SK-N-SH (cell line): ENCODE measurements at regions not wholly inside any gene's neighbourhood (a gene's known extent, or its start where the extent isn't known, plus 50 kb on each side); places are given as distances from the start of the nearest gene placed in this dataset.

Experiments used
- CTCF ChIA-PET: fragments of 300-600, 350-600 bp; formaldehyde crosslinking; extraction: SDS; loops from one replicate; lab custom pipeline; 2021; lab: Yijun Ruan, JAX
- POLR2A ChIA-PET: fragments of 350-600 bp; sonication (Branson Sonifier 250); formaldehyde crosslinking; extraction: SDS; loops from one replicate; lab custom pipeline; 2020; ENCODE audit warnings: antibody characterized with exemption, inconsistent platforms; lab: Yijun Ruan, JAX
- DNase-seq: peaks from one replicate; pipeline ENCODE4 v3.0.0; 2012
- H2AFZ ChIP-seq: fragments of 200-600 bp; sonication (generic); 2 replicates; pipeline ENCODE4 v1.8.1; 2016; ENCODE audit warnings: antibody characterized with exemption, mild to moderate bottlenecking, low read depth
- H3F3A ChIP-seq: fragments of 200-600 bp; sonication (generic); replicated peaks from 2 replicates; pipeline ENCODE3; 2016; ENCODE audit warnings: antibody characterized with exemption, mild to moderate bottlenecking; ENCODE audit not compliant: insufficient read depth
- H3K27ac ChIP-seq, 2 experiments: fragments of 200-500 bp in 1 of 2; fragments of 200-600 bp in 1 of 2; sonication (Bioruptor generic) in 1 of 2; sonication (generic), shearing (Covaris generic) in 1 of 2; 2 replicates each; pipeline versions ENCODE4 v1.5.1 to v1.6.1; 2014 to 2016; ENCODE audit warnings: low read depth in 2 of 2, inconsistent platforms in 1 of 2, low read length in 1 of 2, mild to moderate bottlenecking in 1 of 2, mixed read lengths in 1 of 2
- H3K27me3 ChIP-seq: fragments of 200-600 bp; sonication (generic), shearing (Covaris generic); 2 replicates; pipeline ENCODE4 v1.6.1; 2016; ENCODE audit warnings: mixed run types; ENCODE audit not compliant: insufficient read depth
- H3K36me3 ChIP-seq, 2 experiments: fragments of 200-500 bp in 1 of 2; fragments of 200-600 bp in 1 of 2; sonication (Bioruptor generic) in 1 of 2; sonication (generic) in 1 of 2; replicated peaks in 1 of 2; 2 replicates each; pipeline versions ENCODE3 to v1.5.1; 2014 to 2016; ENCODE audit warnings: low read length in 1 of 2, mild to moderate bottlenecking in 1 of 2; ENCODE audit not compliant: insufficient read depth in 2 of 2, control insufficient read depth in 1 of 2
- H3K4me1 ChIP-seq, 2 experiments: fragments of 200-500 bp in 1 of 2; fragments of 200-600 bp in 1 of 2; sonication (Bioruptor generic) in 1 of 2; sonication (generic), shearing (Covaris generic) in 1 of 2; 2 replicates each; pipeline versions ENCODE4 v1.5.1 to v1.6.1; 2014 to 2016; ENCODE audit warnings: low read depth in 1 of 2, low read length in 1 of 2, mixed run types in 1 of 2; ENCODE audit not compliant: insufficient read depth in 2 of 2, control insufficient read depth in 1 of 2
- H3K4me2 ChIP-seq: fragments of 200-600 bp; sonication (generic), shearing (Covaris generic); 2 replicates; pipeline ENCODE4 v1.6.1; 2017; ENCODE audit warnings: mixed run types
- H3K4me3 ChIP-seq, 2 experiments: fragments of 200-500 bp in 1 of 2; fragments of 200-600 bp in 1 of 2; sonication (Bioruptor generic) in 1 of 2; sonication (generic), shearing (Covaris generic) in 1 of 2; 2 replicates each; pipeline versions ENCODE4 v1.5.1 to v1.8.1; 2014 to 2016; ENCODE audit warnings: low read depth in 2 of 2, inconsistent platforms in 1 of 2, low read length in 1 of 2, mild to moderate bottlenecking in 1 of 2, mixed read lengths in 1 of 2, moderate library complexity in 1 of 2
- H3K79me2 ChIP-seq: fragments of 200-600 bp; sonication (generic); 2 replicates; pipeline ENCODE4 v1.8.1; 2017; ENCODE audit warnings: mild to moderate bottlenecking; ENCODE audit not compliant: insufficient read depth
- H3K9ac ChIP-seq: fragments of 200-600 bp; sonication (generic); 2 replicates; pipeline ENCODE4 v1.6.1; 2017; ENCODE audit warnings: mixed run types
- H3K9me2 ChIP-seq: fragments of 200-600 bp; sonication (generic); 2 replicates; pipeline ENCODE4 v1.6.1; 2017; ENCODE audit warnings: mixed run types
- H3K9me3 ChIP-seq: fragments of 200-600 bp; sonication (generic); 2 replicates; pipeline ENCODE4 v1.6.1; 2017; ENCODE audit warnings: mixed run types, mild to moderate bottlenecking, moderate library complexity
- H4K20me1 ChIP-seq: fragments of 200-600 bp; sonication (generic); 2 replicates; pipeline ENCODE4 v1.6.1; 2017; ENCODE audit warnings: mild to moderate bottlenecking, mixed run types; ENCODE audit not compliant: insufficient read depth
- CHD2 ChIP-seq: fragments of 150-350 bp; IDR thresholded peaks from 2 replicates; pipeline ENCODE4 v1.6.1; 2018; ENCODE audit warnings: low read length; ENCODE audit not compliant: partially characterized antibody
- EP300 ChIP-seq, 2 experiments: IDR thresholded peaks; 2 replicates each; pipeline versions ENCODE4 v1.4.0 to v1.6.1; 2012; ENCODE audit warnings: borderline replicate concordance in 1 of 2, low read depth in 1 of 2, low read length in 1 of 2
- FOSL2 ChIP-seq: IDR thresholded peaks from 2 replicates; pipeline ENCODE4 v1.4.0; 2012; ENCODE audit warnings: low read depth, mild to moderate bottlenecking, moderate library complexity, borderline replicate concordance
- FOXJ3 ChIP-seq: sonication (generic); formaldehyde crosslinking; IDR thresholded peaks from 2 replicates; pipeline ENCODE4 v1.5.1; 2020; ENCODE audit warnings: mild to moderate bottlenecking, missing genetic modification reagents
- FOXM1 ChIP-seq: IDR thresholded peaks from 2 replicates; pipeline ENCODE4 v1.4.0; 2012; ENCODE audit warnings: low read depth, mild to moderate bottlenecking
- JUND ChIP-seq: IDR thresholded peaks from 2 replicates; pipeline ENCODE4 v1.4.0; 2012
- MEF2A ChIP-seq: IDR thresholded peaks from 2 replicates; pipeline ENCODE4 v1.4.0; 2012; ENCODE audit warnings: low read depth, borderline replicate concordance
- NFIC ChIP-seq: IDR thresholded peaks from 2 replicates; pipeline ENCODE4 v1.4.0; 2012; ENCODE audit warnings: borderline replicate concordance
- POLR2AphosphoS5 ChIP-seq: IDR thresholded peaks from 2 replicates; pipeline ENCODE4 v1.6.1; 2012; ENCODE audit warnings: low read depth, low read length
- RAD21 ChIP-seq: IDR thresholded peaks from 2 replicates; pipeline ENCODE4 v1.6.1; 2012; ENCODE audit warnings: mild to moderate bottlenecking, low read length
- RCOR1 ChIP-seq: fragments of 150-350 bp; IDR thresholded peaks from 2 replicates; pipeline ENCODE4 v1.6.1; 2017; ENCODE audit warnings: antibody characterized with exemption, low read length
- RFX5 ChIP-seq: IDR thresholded peaks from 2 replicates; pipeline ENCODE4 v1.6.1; 2012; ENCODE audit warnings: mild to moderate bottlenecking, improper control_type of control experiment, low read length
- SIN3A ChIP-seq: IDR thresholded peaks from 2 replicates; pipeline ENCODE4 v1.6.1; 2012; ENCODE audit warnings: low read depth, mild to moderate bottlenecking, low read length, moderate library complexity, borderline replicate concordance
- TCF12 ChIP-seq: IDR thresholded peaks from 2 replicates; pipeline ENCODE4 v1.4.0; 2012
- YY1 ChIP-seq: IDR thresholded peaks from 2 replicates; pipeline ENCODE4 v1.4.0; 2012; ENCODE audit warnings: low read depth, mild to moderate bottlenecking
- WGBS: methylation state at CpG from one replicate; pipeline ENCODE4 v1.1.6; 2017; ENCODE audit warnings: low lambda C conversion rate; 5-methylcytosine and 5-hydroxymethylcytosine counted together
- TF ChIP-seq, protein P1 (sequence below): fragments of 150-350 bp; IDR thresholded peaks from 2 replicates; pipeline ENCODE4 v1.6.1; 2016; ENCODE audit warnings: mild to moderate bottlenecking, low read depth, low read length
- TF ChIP-seq, protein P2 (sequence below): IDR thresholded peaks from 2 replicates; pipeline ENCODE4 v1.6.1; 2012; ENCODE audit warnings: mild to moderate bottlenecking, low read depth, low read length, moderate library complexity
- TF ChIP-seq, protein P3 (sequence below): IDR thresholded peaks from 2 replicates; pipeline ENCODE4; 2012

DNA sequence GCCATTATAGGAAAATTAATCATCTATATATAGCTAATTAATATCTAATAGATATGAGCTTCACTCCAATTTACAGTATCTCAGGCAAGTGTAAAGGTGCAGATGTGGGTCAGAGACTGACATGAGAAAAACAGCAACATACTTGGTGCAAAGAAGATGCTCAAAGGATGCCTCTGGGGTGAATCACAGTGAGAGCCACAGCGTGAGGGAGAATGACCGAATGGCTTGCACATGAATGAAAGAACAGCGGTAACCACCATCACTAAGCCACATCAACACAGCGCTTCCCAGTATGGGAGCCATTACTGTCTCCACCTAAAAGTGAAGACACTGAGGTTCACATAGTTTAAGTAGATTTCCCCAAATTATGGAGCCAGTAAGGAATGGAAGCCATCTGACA lies 423.4 kb upstream of the ID2 start:
- H3K4me3 ChIP-seq, result no peak overlapping the region
- H3F3A ChIP-seq, result no peaks in the 10 kb centered on the region
- no peaks in the 10 kb centered on the region for H4K20me1 ChIP-seq
- peaks cover 0 to 10% of the 10 kb centered on the region in 2 experiments; a peak in 2 of 4 replicates for H3K4me1 ChIP-seq
- ChIA-PET POLR2A (no interaction called here), CTCF (interaction anchor here (1.0 kb wide), 1 partner anchor 25 kb away, joined by 3 read pairs; no protein-coding TSS in a partner anchor)
- TF ChIP-seq SIN3A (no peak), RFX5 (no peak), YY1 (no peak), JUND (no peak), RCOR1 (no peak), CHD2 (no peak), POLR2AphosphoS5 (no peak), EP300 (IDR thresholded peaks at IDR 0.05; ENCODE audit: borderline replicate concordance in 1 of 2, low read depth in 1 of 2, low read length in 1 of 2) (no peak), TCF12 (no peak), FOSL2 (no peak), FOXJ3 (CRISPR knock-in tag) (no peak), FOXM1 (no peak), RAD21 (no peak), MEF2A (no peak), NFIC (no peak)
- TF ChIP-seq, protein P1, sequence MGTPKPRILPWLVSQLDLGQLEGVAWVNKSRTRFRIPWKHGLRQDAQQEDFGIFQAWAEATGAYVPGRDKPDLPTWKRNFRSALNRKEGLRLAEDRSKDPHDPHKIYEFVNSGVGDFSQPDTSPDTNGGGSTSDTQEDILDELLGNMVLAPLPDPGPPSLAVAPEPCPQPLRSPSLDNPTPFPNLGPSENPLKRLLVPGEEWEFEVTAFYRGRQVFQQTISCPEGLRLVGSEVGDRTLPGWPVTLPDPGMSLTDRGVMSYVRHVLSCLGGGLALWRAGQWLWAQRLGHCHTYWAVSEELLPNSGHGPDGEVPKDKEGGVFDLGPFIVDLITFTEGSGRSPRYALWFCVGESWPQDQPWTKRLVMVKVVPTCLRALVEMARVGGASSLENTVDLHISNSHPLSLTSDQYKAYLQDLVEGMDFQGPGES, result no peak
- TF ChIP-seq, protein P2, sequence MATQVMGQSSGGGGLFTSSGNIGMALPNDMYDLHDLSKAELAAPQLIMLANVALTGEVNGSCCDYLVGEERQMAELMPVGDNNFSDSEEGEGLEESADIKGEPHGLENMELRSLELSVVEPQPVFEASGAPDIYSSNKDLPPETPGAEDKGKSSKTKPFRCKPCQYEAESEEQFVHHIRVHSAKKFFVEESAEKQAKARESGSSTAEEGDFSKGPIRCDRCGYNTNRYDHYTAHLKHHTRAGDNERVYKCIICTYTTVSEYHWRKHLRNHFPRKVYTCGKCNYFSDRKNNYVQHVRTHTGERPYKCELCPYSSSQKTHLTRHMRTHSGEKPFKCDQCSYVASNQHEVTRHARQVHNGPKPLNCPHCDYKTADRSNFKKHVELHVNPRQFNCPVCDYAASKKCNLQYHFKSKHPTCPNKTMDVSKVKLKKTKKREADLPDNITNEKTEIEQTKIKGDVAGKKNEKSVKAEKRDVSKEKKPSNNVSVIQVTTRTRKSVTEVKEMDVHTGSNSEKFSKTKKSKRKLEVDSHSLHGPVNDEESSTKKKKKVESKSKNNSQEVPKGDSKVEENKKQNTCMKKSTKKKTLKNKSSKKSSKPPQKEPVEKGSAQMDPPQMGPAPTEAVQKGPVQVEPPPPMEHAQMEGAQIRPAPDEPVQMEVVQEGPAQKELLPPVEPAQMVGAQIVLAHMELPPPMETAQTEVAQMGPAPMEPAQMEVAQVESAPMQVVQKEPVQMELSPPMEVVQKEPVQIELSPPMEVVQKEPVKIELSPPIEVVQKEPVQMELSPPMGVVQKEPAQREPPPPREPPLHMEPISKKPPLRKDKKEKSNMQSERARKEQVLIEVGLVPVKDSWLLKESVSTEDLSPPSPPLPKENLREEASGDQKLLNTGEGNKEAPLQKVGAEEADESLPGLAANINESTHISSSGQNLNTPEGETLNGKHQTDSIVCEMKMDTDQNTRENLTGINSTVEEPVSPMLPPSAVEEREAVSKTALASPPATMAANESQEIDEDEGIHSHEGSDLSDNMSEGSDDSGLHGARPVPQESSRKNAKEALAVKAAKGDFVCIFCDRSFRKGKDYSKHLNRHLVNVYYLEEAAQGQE, result no peak
- TF ChIP-seq, protein P3, sequence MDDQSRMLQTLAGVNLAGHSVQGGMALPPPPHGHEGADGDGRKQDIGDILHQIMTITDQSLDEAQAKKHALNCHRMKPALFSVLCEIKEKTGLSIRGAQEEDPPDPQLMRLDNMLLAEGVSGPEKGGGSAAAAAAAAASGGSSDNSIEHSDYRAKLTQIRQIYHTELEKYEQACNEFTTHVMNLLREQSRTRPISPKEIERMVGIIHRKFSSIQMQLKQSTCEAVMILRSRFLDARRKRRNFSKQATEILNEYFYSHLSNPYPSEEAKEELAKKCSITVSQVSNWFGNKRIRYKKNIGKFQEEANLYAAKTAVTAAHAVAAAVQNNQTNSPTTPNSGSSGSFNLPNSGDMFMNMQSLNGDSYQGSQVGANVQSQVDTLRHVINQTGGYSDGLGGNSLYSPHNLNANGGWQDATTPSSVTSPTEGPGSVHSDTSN, result no peak
- no peaks in the 10 kb centered on the region for H3K9me3 ChIP-seq
- H3K36me3 ChIP-seq, result no peaks in the 10 kb centered on the region
- 81% methylated on average over 4 of the region's 4 CpGs for WGBS
- no peaks in the 10 kb centered on the region for H3K9me2 ChIP-seq
- H3K4me2 ChIP-seq, result no peak overlapping the region
- no peak overlapping the region for H3K9ac ChIP-seq
- no peak overlapping the region for H2AFZ ChIP-seq
- no peak overlapping the region for H3K27ac ChIP-seq
- H3K27me3 ChIP-seq, result no peaks in the 10 kb centered on the region
- DNase-seq, result no peak
- no peaks in the 10 kb centered on the region for H3K79me2 ChIP-seq
